ENCODE measurements at regions not wholly inside any gene's neighbourhood (a gene's known extent, or its start where the extent isn't known, plus 50 kb on each side); places are given as distances from the start of the nearest gene placed in this dataset.

DNA sequence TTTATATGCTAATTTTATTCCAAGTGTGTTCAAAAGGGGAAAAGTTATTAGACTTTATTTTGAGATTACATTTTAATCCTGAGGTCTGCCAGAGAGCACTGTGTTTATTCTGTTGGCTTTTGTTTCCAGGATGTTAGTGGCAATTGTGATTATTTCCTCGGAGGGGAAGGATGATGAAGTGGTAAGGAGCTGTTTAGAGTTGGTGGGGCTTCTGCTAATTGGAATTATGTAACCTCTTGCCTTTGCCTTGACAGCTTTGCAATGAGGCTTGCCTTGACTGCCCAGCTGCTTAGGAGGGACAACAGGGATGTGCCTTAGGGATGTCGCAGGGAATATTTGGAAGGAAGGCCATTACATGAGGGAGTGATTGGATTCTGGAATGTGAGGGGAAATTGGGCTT lies 89.7 kb upstream of the E2F8 start:
- intact Hi-C loops (cut with micrococcal nuclease; ENCODE audit: unreplicated experiment), result loop anchor here (10.0 kb wide), 1 partner anchor 1354 kb away; no protein-coding TSS in a partner anchor
- TF ChIP-seq, protein P1, sequence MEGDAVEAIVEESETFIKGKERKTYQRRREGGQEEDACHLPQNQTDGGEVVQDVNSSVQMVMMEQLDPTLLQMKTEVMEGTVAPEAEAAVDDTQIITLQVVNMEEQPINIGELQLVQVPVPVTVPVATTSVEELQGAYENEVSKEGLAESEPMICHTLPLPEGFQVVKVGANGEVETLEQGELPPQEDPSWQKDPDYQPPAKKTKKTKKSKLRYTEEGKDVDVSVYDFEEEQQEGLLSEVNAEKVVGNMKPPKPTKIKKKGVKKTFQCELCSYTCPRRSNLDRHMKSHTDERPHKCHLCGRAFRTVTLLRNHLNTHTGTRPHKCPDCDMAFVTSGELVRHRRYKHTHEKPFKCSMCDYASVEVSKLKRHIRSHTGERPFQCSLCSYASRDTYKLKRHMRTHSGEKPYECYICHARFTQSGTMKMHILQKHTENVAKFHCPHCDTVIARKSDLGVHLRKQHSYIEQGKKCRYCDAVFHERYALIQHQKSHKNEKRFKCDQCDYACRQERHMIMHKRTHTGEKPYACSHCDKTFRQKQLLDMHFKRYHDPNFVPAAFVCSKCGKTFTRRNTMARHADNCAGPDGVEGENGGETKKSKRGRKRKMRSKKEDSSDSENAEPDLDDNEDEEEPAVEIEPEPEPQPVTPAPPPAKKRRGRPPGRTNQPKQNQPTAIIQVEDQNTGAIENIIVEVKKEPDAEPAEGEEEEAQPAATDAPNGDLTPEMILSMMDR (IDR thresholded peaks at IDR 0.05), result no peak
- TF ChIP-seq TCF7L2 (IDR thresholded peaks at IDR 0.05; ENCODE audit: low read depth, low read length) (no peak), POLR2AphosphoS5 (IDR thresholded peaks at IDR 0.05; ENCODE audit: low read depth, low read length) (no peak)
- no peaks in the 10 kb centered on the region for H3K4me1 ChIP-seq (ENCODE audit: control insufficient read depth, insufficient read depth, low read length)
- no TSS peak for BruUV-seq (replicated peaks)
- in situ Hi-C loops (cut with HindIII; ENCODE audit: low pct_unique_long_range_greater_than_20kb, low sequenced_read_pairs), result no loop called here
- ChIA-PET CTCF (no interaction called here), POLR2A (no interaction called here)
- peaks cover 15% of the 10 kb centered on the region; the same call in 1 of the 2 replicates for H3K27me3 ChIP-seq (ENCODE audit: control insufficient read depth, insufficient read depth, low read length)
- H3K4me3 ChIP-seq (ENCODE audit: low read depth in 2 of 2, low read length in 2 of 2), result no peak overlapping the region
- H3K36me3 ChIP-seq (ENCODE audit: control insufficient read depth, insufficient read depth, low read length), result no peaks in the 10 kb centered on the region
- DNase-seq (ENCODE audit: low read depth, low spot score), result no peak
- ATAC-seq, result no peak
- no peak overlapping the region for H3K27ac ChIP-seq (ENCODE audit: low read length)
- no peaks in the 10 kb centered on the region for H3K9me3 ChIP-seq (ENCODE audit: control insufficient read depth, insufficient read depth, low read depth, low read length)

DNA sequence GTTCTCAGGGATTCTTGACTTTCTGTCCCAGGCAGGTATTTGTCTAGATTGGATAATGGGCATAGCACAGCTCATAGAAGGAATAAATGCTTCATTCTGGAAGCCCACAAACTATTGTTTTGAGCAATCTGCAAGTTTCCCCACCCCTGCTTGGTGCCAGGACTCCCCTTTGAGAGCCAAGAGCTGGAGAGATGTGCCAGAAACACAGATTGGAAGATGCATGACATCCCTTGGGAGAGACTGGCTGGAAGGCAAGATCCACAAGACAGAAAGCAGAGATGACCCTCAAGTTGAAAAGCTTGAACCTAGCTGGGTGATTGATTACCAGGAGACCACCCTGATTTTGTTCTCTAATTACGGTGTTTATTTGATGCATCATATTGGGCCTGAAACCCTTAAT lies 89.2 kb upstream of the E2F8 start:
- intact Hi-C loops (cut with micrococcal nuclease; ENCODE audit: unreplicated experiment), result loop anchor here (10.0 kb wide), 1 partner anchor 1355 kb away; no protein-coding TSS in a partner anchor
- ATAC-seq, result no peak
- CTCF ChIA-PET, result no interaction called here
- no peaks in the 10 kb centered on the region for H3K36me3 ChIP-seq (ENCODE audit: control insufficient read depth, insufficient read depth, low read length)
- H3K27ac ChIP-seq (ENCODE audit: low read length), result no peak overlapping the region
- no peak for DNase-seq (ENCODE audit: low read depth, low spot score)
- H3K4me1 ChIP-seq (ENCODE audit: control insufficient read depth, insufficient read depth, low read length), result no peaks in the 10 kb centered on the region
- no peak overlapping the region for H3K4me3 ChIP-seq (ENCODE audit: low read depth in 2 of 2, low read length in 2 of 2)
- peaks cover 15% of the 10 kb centered on the region; the same call in 1 of the 2 replicates for H3K27me3 ChIP-seq (ENCODE audit: control insufficient read depth, insufficient read depth, low read length)
- POLR2A ChIA-PET, result no interaction called here
- TF ChIP-seq POLR2AphosphoS5 (IDR thresholded peaks at IDR 0.05; ENCODE audit: low read depth, low read length), result no peak
- TF ChIP-seq SIN3A (IDR thresholded peaks at IDR 0.05; ENCODE audit: borderline replicate concordance, insufficient read depth, low read depth, low read length), result no peak
- TF ChIP-seq, protein P1 (IDR thresholded peaks at IDR 0.05), result no peak
- TF ChIP-seq, protein P2, sequence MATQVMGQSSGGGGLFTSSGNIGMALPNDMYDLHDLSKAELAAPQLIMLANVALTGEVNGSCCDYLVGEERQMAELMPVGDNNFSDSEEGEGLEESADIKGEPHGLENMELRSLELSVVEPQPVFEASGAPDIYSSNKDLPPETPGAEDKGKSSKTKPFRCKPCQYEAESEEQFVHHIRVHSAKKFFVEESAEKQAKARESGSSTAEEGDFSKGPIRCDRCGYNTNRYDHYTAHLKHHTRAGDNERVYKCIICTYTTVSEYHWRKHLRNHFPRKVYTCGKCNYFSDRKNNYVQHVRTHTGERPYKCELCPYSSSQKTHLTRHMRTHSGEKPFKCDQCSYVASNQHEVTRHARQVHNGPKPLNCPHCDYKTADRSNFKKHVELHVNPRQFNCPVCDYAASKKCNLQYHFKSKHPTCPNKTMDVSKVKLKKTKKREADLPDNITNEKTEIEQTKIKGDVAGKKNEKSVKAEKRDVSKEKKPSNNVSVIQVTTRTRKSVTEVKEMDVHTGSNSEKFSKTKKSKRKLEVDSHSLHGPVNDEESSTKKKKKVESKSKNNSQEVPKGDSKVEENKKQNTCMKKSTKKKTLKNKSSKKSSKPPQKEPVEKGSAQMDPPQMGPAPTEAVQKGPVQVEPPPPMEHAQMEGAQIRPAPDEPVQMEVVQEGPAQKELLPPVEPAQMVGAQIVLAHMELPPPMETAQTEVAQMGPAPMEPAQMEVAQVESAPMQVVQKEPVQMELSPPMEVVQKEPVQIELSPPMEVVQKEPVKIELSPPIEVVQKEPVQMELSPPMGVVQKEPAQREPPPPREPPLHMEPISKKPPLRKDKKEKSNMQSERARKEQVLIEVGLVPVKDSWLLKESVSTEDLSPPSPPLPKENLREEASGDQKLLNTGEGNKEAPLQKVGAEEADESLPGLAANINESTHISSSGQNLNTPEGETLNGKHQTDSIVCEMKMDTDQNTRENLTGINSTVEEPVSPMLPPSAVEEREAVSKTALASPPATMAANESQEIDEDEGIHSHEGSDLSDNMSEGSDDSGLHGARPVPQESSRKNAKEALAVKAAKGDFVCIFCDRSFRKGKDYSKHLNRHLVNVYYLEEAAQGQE (IDR thresholded peaks at IDR 0.05; ENCODE audit: insufficient read depth in 1 of 2, low read depth in 2 of 2, low read length in 1 of 2), result no peak
- TF ChIP-seq TCF7L2 (IDR thresholded peaks at IDR 0.05; ENCODE audit: low read depth, low read length), result no peak
- in situ Hi-C loops (cut with HindIII; ENCODE audit: low pct_unique_long_range_greater_than_20kb, low sequenced_read_pairs), result no loop called here
- BruUV-seq (replicated peaks), result no TSS peak
- H3K9me3 ChIP-seq (ENCODE audit: control insufficient read depth, insufficient read depth, low read depth, low read length), result no peaks in the 10 kb centered on the region
